CD4-positive, alpha-beta T cell treated with Interleukin-6 for 4 hours (primary cell): ENCODE measurements at regions not wholly inside any gene's neighbourhood (a gene's known extent, or its start where the extent isn't known, plus 50 kb on each side); places are given as distances from the start of the nearest gene placed in this dataset.

ENCODE experiments used
- DNase-seq: peaks from one replicate; pipeline ENCODE4 v3.0.0-alpha.2; 2020; ENCODE audit warnings: mixed read lengths

GRCh38 chr16:18050777-18051176 lies 285.8 kb downstream of the NPIPA8 start:
- no peak for DNase-seq

- no peak for DNase-seq
Observed at GRCh38 chr16:18050234-18050633, 286.3 kb downstream of the NPIPA8 start.

- DNase-seq, result no peak
Observed at GRCh38 chr16:18049547-18050133, 286.9 kb downstream of the NPIPA8 start.

DNA sequence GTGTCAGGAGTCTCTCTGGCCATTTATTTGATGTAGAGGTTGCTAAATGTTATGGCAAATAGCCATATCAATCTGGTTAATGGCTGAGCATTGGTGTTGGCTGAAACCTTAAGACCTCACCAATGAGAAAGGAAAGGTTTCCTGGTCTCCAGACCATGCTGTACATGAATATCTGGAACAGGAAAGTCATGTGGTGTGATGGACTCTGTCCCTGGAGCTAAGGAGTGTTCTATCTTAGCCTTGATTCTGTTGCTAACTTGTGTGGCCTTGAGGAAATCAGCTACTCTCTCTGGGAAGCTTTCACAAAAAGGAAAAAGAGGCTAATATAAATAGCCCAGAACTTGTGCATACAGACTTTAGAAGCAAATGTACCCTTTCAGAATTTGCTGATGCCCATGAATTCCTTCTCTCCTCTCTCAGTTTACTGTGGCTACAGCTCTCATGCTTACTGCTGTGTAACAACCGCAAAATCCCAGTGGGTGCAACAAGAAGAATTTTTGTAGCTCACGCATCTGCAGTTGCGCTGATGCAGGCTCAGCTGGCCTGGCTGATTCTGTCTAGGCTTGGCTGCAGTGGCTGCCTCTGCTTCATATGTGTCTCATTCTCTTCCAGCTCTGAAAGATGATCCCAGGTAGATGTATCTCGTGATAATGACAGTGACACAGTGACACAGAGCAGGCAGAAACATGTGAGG lies 287.5 kb downstream of the NPIPA8 start:
- no peak for DNase-seq

- no peak for DNase-seq
Observed at GRCh38 chr16:18047761-18048160, 288.8 kb downstream of the NPIPA8 start.

DNA sequence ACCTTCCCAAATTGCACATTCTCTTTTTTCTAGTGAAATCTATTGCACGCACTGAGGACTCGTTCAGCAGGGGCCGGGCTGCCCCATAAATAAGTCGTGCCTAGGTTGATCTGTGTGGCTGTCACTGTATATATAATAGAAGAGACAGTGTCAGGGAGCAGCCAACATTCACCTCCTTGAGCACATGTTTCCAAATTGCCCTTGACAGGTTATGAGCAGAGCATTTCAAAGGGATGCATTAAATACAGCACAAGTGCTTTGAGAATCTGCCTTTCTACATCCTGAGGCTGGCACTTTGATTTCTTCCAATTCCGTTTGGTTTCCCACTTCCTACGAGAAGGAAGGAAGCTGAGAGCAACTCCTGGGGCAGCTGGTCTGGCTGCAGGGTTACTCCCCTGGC lies 291.2 kb downstream of the NPIPA8 start:
- DNase-seq, result no peak

- DNase-seq, result no peak
Observed at GRCh38 chr16:18041864-18042834, 294.4 kb downstream of the NPIPA8 start.

GRCh38 chr16:18039931-18040330 lies 296.6 kb downstream of the NPIPA8 start:
- DNase-seq, result no peak

GRCh38 chr16:18037051-18037450 lies 299.5 kb downstream of the NPIPA8 start:
- DNase-seq, result no peak

GRCh38 chr16:18024611-18025010 lies 311.9 kb downstream of the NPIPA8 start:
- DNase-seq, result no peak

DNA sequence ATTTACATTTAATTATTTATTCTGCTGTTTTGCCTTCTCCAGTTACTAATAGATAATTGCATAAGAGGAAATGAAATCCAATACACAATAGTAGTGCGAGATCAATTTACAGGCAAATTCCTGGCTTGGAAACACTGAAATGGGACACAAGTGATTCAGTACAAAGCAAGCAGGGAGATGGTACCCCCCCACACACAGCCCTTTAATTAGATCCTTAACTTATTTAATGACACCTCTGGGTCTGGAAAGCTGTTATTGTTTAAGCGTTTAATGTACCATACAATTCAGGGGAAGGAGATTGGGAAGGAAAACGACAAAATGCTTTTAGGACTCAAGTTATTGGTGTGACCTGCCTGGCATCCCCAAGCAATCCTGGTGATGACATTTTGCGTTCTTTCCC lies 318.2 kb downstream of the NPIPA8 start:
- no peak for DNase-seq

DNA sequence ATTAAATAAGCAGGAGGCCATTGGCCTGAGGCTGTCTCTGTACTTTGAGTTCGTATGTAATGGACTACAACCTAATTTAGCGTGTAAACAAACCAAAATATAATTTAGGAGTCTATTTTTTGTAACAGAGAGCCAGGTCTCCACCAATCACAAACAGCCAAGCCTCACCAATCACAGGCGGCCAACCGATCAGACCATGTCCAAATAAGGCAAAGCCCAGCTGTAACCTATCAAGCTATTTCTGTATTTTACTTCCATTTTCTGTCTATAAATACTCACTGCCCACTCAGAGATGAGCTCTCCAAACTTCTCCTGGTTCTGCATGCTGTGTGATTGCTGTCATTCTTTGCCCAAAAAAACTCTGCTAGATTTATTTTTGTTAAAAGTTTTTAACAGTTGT lies 322.7 kb downstream of the NPIPA8 start:
- no peak for DNase-seq

GRCh38 chr16:18008356-18008755 lies 328.2 kb downstream of the NPIPA8 start:
- no peak for DNase-seq

DNA sequence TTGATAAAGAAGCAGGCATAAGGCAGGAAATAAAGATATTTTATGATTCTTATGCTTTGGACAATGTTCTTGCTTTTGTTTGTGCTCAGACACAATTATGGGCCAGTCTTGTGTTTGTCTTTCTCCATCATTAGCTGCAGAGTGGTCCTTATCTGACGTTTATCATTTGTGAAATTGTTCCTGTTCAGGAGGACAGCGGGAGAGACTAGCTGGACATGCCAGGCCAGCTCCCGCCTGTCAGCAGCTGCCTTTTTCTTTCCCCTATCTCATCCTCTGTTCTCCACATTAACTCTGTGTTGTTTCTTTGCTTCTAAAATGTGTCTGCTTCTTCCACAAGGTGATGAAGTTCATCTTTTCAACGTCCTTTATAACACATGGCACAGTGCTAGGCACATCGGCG lies 333.5 kb downstream of the NPIPA8 start:
- DNase-seq, result no peak

DNA sequence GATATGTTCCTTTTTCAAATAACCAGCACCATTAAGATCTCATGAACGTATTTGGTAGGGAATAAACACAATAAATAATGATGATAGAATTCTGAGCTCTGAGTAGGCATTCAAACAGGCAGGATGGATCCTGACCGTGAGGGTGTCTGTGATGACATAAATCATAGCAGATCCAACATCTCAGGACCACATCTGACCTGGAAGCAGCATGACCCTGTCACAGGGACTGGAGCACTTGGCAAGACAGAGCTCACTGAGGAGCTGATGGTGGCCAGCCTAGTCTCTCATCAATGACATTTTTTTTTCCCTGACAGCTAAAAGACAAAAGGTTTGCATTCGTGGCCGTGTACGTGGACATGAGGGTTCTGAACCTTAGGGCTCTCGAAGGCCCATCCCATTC lies 337.5 kb downstream of the NPIPA8 start:
- DNase-seq, result no peak

- DNase-seq, result no peak
Observed at GRCh38 chr16:17998550-17998949, 338.0 kb downstream of the NPIPA8 start.

DNA sequence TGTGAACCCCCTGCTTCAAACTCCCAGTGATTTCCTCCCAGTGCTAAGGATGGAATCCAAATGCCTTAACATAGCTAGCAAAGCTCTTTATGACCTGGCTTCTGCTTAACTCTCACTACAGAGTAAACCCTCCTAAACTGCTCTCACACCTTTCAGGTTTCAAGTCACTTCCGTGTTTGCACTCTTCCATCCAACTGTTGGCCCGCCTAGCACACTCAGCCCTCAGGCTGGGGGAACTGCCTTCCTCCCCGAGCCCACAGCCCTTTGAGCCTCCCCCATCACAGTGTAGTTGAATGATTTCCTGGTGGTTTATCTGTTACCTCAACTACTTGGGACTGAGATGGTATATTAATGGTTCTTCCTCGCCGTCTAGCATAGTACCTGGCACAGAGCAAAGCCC lies 342.5 kb downstream of the NPIPA8 start:
- no peak for DNase-seq

DNA sequence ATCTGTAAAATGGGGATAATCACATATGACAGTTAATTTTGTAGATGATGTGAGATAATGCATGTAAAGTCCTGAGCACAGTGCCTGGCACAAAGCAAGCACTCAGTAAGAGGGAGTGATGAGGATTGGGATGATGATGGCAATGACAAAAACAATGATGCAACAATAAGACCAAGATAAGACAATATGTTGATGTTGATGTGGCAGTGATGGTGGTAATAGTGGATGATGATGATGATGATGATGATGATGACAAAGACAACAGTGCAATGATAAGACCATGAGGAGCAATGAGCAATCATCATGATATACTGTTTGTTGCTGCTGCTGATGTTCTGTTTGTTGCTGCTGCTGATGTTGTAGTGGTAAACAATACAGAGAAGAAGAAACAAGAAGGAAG lies 344.1 kb downstream of the NPIPA8 start:
- no peak for DNase-seq

GRCh38 chr16:17989255-17989654 lies 347.3 kb downstream of the NPIPA8 start:
- DNase-seq, result no peak

- no peak for DNase-seq
Observed at GRCh38 chr16:17988839-17989238, 347.7 kb downstream of the NPIPA8 start.

GRCh38 chr16:17986991-17987390 lies 349.5 kb downstream of the NPIPA8 start:
- DNase-seq, result no peak

- no peak for DNase-seq
Observed at GRCh38 chr16:17984810-17985209, 351.7 kb downstream of the NPIPA8 start.

DNA sequence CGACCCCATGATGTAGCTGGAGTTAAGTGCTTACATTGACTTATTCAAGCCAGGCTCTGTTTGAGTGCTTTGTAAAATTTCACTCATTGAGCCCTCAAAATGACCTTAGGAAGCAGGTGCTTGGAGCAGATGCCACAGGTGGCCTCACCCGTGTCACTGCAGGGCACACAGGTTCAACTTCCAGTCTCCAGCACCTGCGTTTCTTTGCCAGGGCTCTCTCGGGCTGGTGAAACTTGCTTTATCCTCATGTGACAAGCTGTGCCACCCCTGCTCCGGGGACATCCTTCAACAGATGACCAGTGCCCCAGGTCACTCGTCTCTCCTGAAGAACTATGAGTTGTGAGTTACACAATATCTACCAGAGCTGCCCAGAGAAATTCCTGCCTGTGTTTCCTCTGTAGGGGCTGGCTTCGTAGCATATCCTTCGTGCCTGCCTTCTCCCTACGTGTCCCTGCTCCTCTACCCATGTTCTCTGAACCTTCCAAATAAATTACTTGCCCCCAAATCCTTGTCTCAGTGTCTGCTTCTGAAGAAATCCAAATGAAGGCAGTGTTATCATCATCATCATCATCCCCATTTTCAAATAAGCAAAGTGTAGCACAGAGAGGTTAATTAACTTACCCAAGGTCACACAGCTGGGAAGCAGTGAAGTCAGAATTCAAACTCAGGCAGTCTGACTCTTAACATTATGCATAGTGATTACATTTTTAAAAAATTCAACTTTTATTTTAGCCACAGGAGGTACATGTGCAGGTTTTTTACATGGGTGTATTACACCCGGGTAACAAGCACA lies 352.5 kb downstream of the NPIPA8 start:
- no peak for DNase-seq
